Peyer's patch (tissue), 4 donors: ENCODE measurements at regions not wholly inside any gene's neighbourhood (a gene's known extent, or its start where the extent isn't known, plus 50 kb on each side); places are given as distances from the start of the nearest gene placed in this dataset.
"Not testable (repeated sequence)": the region's sequence is repeated elsewhere in the genome, so short reads cannot be mapped to it uniquely, and the experiment has no call there.

Experiments
- DNase-seq, 3 donors: peaks; one replicate each; pipeline ENCODE4 v3.0.0-alpha.2; 2017 to 2019
- H3K27ac ChIP-seq, 4 donors: fragments of 200-600 bp; sonication (generic); one replicate each; pipeline ENCODE4 v1.5.1; 2016 to 2019
- H3K27me3 ChIP-seq, 2 donors: fragments of 200-600 bp; sonication (generic); one replicate each; pipeline ENCODE4 v1.5.1; 2019
- H3K36me3 ChIP-seq, 3 donors: fragments of 200-600 bp; sonication (generic); one replicate each; pipeline ENCODE4 v1.5.1; 2016 to 2019
- H3K4me1 ChIP-seq, 4 donors: fragments of 200-600 bp; sonication (generic); one replicate each; pipeline ENCODE4 v1.5.1; 2016 to 2019
- H3K4me3 ChIP-seq, 4 donors: fragments of 200-600 bp; sonication (generic); 1 replicate in 3 of 4; 2 replicates in 1 of 4; pipeline ENCODE4 v1.5.1; 2016 to 2019; ENCODE audit warnings: mild to moderate bottlenecking in 1 of 4
- H3K9me3 ChIP-seq, 4 donors: fragments of 200-600 bp; sonication (generic); one replicate each; pipeline ENCODE4 v1.5.1; 2016 to 2019; ENCODE audit warnings: mild to moderate bottlenecking in 1 of 4
- CTCF ChIP-seq, 6 experiments: fragments of 450-650 bp in 4 of 6; fragments of 200-600 bp in 2 of 6; sonication (generic) in 1 of 6; IDR thresholded peaks; one replicate each; pipeline ENCODE4 v1.5.1; 2017 to 2019; ENCODE audit warnings: antibody characterized with exemption in 6 of 6, mild to moderate bottlenecking in 3 of 6, moderate library complexity in 1 of 6
- POLR2A ChIP-seq, 2 donors: fragments of 450-650 bp; IDR thresholded peaks; one replicate each; pipeline ENCODE4 v1.5.1; 2017; ENCODE audit warnings: antibody characterized with exemption in 2 of 2, mild to moderate bottlenecking in 2 of 2, moderate library complexity in 2 of 2

- no peaks in the 10 kb centered on the region for H3K27me3 ChIP-seq
- H3K9me3 ChIP-seq: no peaks in the 10 kb centered on the region
- H3K36me3 ChIP-seq: no peaks in the 10 kb centered on the region
- TF ChIP-seq CTCF (IDR thresholded peaks at IDR 0.05) (no peak), POLR2A (IDR thresholded peaks at IDR 0.05) (no peak)
- H3K27ac ChIP-seq: no peak overlapping the region
- DNase-seq: no peak
- H3K4me3 ChIP-seq: no peak overlapping the region
- H3K4me1 ChIP-seq: no peaks in the 10 kb centered on the region
Measured at GRCh38 chr6:168913866-168914469, 339.7 kb downstream of the THBS2 start.

- peak in 1 of 3 donors; percentile 74 for DNase-seq
- not testable (repeated sequence) for H3K27ac ChIP-seq, H3K4me3 ChIP-seq, H3K27me3 ChIP-seq, H3K36me3 ChIP-seq, H3K9me3 ChIP-seq, H3K4me1 ChIP-seq
Measured at GRCh38 chr6:168913231-168913865, 340.3 kb downstream of the THBS2 start.

DNA sequence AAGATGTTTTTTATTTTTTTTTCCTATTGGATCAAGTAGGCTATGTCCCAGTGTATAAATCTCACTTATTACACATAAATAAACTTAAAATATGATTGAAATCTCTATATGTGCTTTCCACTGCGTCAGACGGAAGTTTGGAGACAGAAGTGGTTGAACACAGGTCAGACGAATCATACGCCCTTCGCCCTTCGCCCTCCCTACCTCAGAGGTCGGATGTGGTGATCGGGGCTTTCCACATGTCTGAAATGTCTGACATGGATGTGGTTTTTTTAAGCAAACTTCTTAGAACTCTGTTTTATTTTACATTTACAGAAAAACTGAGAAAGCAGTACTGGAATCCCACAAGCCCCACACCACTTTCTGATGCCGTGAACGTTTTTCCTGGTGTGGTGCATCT is 344.4 kb downstream of the THBS2 start:
- H3K36me3 ChIP-seq: no peaks in the 10 kb centered on the region
- no peak for TF ChIP-seq POLR2A (IDR thresholded peaks at IDR 0.05)
- TF ChIP-seq CTCF (IDR thresholded peaks at IDR 0.05): no peak
- no peak for DNase-seq
- H3K27ac ChIP-seq: no peak overlapping the region
- H3K4me1 ChIP-seq: no peaks in the 10 kb centered on the region
- H3K27me3 ChIP-seq: no peaks in the 10 kb centered on the region
- no peak overlapping the region for H3K4me3 ChIP-seq
- no peaks in the 10 kb centered on the region for H3K9me3 ChIP-seq

DNA sequence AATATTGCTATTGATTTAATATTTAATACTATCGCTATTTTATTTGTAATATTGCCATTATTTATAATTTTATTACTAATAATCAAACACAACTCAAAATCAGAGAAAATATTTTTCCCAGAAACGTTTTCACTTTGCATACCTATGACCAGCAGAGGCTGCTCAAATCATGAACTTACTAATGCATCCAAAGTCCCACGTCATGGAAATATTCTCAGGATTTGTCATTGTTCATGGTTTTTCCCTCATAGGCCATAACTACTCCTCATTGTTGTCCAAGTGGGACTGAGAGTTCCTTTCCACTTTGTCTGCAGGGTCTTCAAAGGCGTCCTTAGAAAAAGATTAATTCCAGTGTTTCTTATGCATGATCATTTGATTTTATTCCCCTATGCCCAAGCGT is 344.8 kb downstream of the THBS2 start:
- Histone ChIP-seq H3K27ac (no peak overlapping the region), H3K9me3 (no peaks in the 10 kb centered on the region), H3K27me3 (no peaks in the 10 kb centered on the region), H3K36me3 (no peaks in the 10 kb centered on the region), H3K4me3 (no peak overlapping the region), H3K4me1 (no peaks in the 10 kb centered on the region)
- no peak for DNase-seq
- TF ChIP-seq CTCF (IDR thresholded peaks at IDR 0.05) (peak in 2 of 6 experiments; percentile 17 to 28), POLR2A (IDR thresholded peaks at IDR 0.05) (no peak)

GRCh38 chr6:168908166-168908565 is 345.5 kb downstream of the THBS2 start:
- Histone ChIP-seq H3K4me1 (no peaks in the 10 kb centered on the region), H3K27me3 (no peaks in the 10 kb centered on the region), H3K27ac (no peak overlapping the region), H3K36me3 (no peaks in the 10 kb centered on the region), H3K4me3 (no peak overlapping the region), H3K9me3 (no peaks in the 10 kb centered on the region)
- DNase-seq: no peak
- no peak for TF ChIP-seq POLR2A (IDR thresholded peaks at IDR 0.05)
- no peak for TF ChIP-seq CTCF (IDR thresholded peaks at IDR 0.05)

GRCh38 chr6:168906391-168906790 is 347.3 kb downstream of the THBS2 start:
- no peaks in the 10 kb centered on the region for H3K27me3 ChIP-seq
- H3K9me3 ChIP-seq: no peaks in the 10 kb centered on the region
- TF ChIP-seq POLR2A (IDR thresholded peaks at IDR 0.05) (no peak), CTCF (IDR thresholded peaks at IDR 0.05) (no peak)
- no peak overlapping the region for H3K27ac ChIP-seq
- no peak overlapping the region for H3K4me3 ChIP-seq
- H3K36me3 ChIP-seq: no peaks in the 10 kb centered on the region
- no peak for DNase-seq
- no peaks in the 10 kb centered on the region for H3K4me1 ChIP-seq
